ENCODE measurements at regions not wholly inside any gene's neighbourhood (a gene's known extent, or its start where the extent isn't known, plus 50 kb on each side); places are given as distances from the start of the nearest gene placed in this dataset.

DNA sequence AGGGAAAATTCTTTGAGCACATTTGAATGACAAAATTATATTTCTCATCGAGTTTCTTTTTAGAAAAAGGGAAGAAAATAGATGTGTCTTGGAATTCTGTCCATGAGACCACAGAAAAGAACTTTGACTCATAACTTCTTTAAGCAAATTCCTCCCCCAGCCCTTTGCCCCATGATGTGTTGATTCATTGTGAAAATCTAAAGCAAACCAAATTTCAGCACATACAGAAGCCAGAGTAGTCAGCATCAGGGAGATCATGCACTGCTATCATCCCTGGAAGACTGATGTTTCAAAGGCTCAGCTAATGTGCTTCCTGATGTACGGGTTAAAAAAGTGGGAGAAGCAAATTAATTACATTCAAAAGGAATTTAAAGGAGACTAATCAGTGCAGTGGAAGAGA, 159.7 kb downstream of the FAT3 start:
- no peak for DNase-seq (ENCODE audit: low read depth)

DNA sequence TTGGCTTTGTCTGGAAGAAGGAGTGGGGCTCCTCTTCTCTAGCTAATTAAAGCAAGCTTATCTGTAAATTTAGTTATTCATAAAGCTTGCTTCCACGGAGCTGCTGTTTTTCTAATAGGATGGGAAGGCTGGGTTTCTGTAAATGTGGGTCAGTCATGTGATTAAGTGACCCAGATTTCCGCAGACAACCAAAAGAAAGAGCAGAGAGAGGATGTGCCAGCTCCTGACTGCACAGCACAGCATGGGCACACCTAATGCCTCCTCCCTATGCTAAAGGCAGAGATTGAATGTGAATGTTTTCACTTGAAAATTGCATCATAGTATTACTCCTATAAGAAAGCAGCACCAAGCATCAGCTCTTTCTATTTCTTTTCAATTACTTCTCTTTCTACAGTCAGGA, 160.2 kb downstream of the FAT3 start:
- no peak for DNase-seq (ENCODE audit: low read depth)

DNA sequence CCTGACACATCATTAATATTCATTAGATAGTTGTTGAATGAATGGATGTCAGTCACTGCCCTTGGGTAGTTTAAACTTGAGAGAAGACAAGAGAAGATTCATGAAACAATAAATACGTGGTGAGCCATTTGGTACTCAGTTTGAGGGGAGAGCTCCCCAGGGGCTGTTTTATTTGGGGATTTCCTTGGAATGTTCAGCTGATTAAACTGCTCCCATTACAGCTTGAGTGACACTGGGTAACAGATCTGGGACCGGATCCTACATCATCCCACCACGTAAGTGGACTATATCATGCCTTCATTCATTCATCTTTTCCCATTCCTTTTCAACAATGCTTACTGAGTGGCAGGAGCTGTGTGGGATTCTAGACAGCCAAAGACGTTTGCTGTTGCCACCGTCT, 162.0 kb downstream of the FAT3 start:
- no peak for DNase-seq (ENCODE audit: low read depth)

DNA sequence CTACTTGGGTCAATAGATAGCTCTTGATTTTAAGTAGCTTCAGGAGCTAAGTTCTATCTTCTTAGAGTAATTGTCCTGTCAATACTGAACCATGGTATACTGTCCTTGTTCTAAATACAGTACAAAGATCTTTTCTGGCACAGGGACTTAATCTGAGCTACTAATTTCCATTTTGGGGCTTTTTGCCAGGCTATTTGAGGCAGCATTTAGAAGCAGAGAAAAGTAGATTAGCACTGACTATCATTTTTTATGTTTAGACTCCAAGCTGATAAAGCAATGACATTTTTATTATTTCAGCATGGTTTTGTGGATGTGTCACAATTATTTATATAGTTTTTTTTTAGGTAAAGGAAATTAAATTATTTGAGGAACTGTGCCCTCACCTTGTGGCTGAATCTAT, 163.2 kb downstream of the FAT3 start:
- DNase-seq (ENCODE audit: low read depth), result no peak

DNA sequence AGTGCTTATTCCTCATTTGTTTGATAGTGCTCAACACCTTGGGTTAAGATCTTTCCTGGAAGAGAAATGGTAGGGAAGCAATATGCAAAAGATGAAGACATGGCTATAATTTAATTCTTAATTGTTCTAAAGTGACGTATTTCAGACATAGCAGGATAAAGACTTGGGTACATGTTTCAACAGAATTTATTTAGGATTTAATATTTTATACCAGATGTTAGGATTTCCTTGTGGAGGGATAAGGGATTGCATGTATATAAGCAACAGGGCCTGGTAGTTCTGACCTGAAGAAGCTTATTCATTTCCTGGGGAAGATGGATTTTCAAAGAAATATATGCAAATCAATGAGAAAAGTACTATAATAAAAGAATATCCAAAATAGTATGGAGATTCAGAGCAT, 163.8 kb downstream of the FAT3 start:
- no peak for DNase-seq (ENCODE audit: low read depth)

DNA sequence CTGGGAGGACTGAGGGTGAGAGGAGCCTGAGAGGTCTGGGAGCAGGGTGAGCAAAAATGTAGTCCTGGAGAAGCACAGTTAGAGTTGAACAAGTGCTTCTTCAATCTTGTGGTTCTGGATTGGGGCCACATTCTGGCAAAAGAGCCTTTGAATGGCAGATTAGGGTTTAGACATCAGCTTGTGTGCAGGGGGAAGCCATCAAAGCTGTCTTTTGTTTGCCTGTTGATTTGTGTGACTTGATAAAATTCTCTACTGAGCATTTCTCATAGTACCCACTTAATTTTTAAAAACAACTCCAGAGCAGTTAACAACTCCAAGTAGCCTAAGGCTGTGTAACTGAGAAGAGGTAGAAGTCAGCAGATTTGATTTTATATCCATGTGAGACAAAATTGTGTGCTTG, 166.2 kb downstream of the FAT3 start:
- DNase-seq (ENCODE audit: low read depth), result no peak

DNA sequence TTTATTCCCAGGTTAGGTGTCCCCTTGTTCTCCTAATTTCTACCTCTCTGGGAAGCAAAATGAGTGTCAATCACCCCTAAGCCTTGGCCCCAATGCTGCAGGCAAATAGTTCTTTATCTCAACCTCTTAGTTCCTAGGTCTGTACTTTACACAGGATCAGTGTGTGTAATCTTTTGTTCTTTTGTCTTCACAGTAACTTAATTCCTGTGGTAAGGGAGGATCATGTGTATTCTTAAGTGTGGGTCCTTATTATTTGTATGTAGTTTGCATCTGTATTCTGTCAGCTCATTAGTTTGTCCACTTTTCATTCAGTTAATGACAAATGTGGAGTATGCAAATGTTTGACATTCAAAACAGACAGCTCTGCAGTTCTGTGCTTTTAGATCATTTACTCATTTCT, 166.7 kb downstream of the FAT3 start:
- DNase-seq (ENCODE audit: low read depth), result no peak

DNA sequence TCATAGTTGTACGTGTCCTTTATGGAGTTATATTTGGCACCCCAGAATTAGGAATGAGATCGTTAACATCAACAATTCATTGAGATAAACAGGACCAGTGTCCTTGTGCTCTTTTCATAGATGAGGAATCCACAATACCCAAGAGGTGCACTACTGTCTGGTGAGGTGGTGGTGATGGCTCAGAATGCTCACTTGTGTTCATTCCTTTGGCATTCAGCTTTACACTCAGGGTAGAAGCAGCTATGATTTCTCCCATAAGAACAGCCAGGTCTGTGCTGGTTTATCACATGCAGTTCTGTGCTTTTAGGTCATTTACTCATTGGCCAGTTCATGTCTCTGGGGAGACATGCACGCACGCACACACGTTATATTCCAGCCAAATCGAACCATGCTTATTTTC, 167.2 kb downstream of the FAT3 start:
- DNase-seq (ENCODE audit: low read depth), result no peak

DNA sequence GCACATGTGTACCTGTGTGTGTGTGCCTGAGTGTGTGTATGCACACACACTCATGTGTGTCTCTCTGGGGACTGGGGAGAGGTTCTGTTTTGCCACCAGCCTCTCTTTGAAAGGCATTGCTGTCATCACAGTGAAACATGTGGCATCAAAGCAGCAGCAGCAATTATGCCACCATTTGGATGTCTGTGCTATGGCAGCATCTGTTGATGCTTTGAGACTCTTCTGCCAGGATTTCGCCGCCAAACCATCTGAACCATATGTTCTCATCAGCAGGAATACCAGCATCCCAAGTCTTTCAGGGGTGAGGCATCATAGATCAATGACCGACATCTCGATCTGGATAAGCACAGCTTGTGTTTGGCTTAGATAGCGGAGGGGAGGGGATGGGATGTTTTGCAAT, 168.6 kb downstream of the FAT3 start:
- no peak for DNase-seq (ENCODE audit: low read depth)

DNA sequence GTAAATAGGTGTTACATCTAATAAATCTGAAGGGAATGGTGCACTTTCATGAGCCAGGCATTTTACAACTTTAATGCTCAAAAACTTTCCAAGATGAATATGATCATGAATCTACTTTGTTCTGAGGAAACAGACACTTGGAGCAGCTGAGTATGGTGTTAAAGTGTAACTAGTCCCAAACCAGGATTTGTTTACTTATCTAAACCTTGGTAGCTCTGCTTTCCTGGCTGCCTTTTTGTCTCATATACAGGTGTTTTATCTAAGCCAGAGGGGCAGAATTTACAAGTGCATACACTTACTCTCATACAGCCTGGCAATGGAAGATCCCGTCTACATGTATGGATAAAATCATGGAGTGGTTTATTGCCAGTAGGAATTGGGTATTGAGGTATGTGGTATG, 171.5 kb downstream of the FAT3 start:
- DNase-seq (ENCODE audit: low read depth), result no peak

DNA sequence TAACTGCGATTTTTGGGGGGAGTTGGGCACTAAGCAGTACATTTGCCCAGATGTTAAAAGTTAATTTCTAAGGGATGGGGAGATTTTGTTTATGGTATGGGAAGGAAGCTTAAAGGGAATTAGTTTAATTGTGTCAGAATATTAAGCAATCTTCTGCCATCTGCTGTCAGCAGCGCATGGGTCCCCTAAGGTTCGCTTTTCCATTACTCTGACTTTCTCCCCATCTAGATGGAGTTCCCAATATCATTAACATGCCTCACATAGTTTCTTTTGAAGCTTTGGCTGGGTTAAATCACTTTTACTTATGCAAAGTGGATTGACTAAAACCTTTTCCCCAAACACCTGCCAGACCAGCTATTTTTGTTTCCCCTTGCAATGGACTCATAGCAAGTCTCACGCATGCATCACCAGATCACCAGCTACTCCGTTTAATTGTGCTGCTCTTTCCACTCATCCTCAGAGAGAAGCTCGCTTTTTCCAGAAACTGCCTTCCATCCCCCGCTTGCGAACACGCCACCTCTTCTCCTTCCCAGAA, 172.7 kb downstream of the FAT3 start:
- no peak for DNase-seq (ENCODE audit: low read depth)

DNA sequence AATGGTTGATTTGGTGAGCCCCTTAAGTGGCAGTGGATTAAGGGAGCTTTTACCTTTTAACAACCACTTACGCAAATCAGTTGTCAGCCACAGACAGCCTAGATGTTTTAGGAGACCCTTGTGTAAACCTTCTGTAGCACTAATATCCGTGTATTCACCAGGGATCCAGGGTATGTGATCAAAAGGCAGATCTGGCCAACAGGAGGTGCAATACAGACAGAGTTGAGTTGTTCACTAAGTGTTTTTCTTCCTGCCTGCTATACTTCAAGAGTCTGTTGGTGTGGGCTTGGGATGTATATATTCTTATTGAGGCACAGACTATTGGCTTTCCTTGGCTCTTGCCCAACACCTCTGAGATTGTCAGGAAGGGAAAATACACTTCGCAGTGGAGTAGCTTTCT, 175.1 kb downstream of the FAT3 start:
- no peak for DNase-seq (ENCODE audit: low read depth)

DNA sequence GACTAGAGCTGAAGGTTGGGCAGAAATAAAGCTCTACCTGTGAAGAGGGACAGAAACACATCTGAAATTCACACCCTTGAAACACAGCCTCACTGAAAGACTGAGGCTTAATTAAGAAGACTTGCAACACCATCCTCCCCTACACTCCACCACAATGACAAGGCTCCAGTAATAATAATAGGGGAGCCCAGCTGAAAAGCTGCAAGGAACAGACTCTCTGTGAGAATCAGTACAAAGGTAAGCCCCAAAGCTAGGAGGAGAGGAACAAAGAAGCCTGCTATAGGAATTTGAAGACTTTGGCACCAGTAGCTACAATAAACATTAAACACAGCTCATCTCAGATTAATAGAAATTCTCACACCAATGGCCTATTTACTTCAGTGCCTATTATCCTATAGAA, 176.9 kb downstream of the FAT3 start:
- no peak for DNase-seq (ENCODE audit: low read depth)

DNA sequence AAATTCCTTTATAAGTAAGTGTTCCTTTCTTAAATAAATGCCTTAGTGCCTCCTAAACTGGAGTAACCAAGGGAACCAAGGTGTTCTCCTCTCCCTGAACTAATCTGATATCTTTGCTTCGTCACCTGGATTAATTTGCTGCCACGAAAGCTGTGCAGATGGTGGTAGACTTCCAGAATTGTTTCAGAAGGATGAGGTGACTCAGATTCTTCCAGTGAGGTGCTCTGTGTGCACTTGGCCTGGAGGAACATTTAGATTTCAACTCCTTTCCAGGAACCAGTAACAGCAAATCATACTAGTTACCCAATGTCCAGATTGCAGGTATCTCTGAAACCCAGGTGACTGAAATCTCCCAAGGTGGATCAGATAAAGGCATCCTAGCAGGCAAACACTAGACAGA, 181.9 kb downstream of the FAT3 start:
- no peak for DNase-seq (ENCODE audit: low read depth)

DNA sequence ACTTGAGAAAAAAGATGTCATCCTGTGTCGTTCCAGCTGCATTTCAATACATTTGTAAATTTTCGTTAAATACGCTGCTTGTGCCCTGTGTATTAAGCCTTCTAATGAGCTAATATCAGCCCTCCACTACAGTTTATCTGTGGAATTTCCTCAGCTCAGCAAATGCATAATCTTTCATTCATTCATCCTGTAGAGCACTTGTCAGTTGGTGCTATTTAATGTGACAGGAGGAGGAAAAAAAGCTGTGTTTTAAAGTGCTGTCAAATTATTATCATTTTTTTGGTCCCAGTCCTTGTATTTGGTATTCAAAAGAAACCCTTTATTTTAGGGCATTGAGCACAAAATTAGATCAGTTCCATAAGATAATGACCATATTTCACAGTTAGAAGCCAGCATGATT, 184.7 kb downstream of the FAT3 start:
- DNase-seq (ENCODE audit: low read depth), result no peak

DNA sequence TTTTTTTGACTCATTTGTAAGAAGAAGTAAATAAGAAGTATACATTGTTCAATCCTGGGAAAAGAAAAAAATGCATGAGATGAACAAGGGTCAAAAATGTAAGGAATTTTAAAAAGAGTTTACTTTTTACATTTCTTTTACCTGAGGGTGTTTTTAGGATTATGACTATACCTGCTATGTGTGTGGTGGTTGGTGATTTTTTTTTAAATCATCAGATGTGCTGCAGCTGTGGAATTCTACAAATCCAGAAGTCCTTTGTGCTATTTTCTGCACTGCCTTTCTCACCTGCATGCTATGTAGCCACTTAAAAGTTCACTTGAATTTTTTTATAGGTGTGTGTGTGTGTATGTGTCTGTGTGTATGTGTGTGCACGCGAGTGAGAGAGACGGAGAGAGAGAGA, 185.3 kb downstream of the FAT3 start:
- no peak for DNase-seq (ENCODE audit: low read depth)

DNA sequence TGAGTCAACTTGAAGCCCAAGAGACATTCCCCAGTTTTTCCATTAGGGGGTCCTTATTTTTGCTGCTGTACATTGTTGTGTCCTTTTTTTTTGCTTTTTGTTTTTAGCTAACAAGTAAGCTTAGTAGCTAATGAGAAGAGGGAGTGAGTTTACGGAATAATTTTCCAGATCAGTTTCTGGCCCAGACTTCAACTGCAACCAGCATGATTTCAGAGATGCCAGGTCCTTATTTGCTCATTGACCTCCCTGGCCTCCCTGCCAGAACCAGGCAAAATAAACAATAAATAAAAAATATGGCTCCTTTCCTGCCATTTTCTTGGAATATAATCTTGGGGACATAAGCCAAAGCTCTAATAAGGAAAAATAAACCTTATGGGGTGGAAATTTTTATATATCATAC, 185.9 kb downstream of the FAT3 start:
- no peak for DNase-seq (ENCODE audit: low read depth)

DNA sequence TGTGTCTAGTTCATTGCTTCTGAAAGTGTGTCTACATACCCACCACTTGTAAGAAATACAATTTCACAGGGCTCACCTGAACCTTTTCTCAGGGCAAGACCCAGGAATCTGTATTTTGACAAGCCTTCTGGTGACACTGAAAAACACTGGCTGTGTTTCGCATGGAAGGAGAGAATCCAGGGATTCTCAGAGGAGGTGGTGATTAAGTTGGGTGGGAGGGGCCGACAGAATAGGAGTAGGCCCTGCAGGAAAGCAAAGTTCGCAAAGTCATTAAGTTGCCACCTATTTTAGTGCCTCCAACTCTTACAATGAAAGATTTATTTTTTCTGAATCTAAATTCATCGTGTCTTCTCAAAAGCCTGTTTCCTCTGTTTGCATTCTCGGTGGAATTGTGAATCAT, 186.8 kb downstream of the FAT3 start:
- DNase-seq (ENCODE audit: low read depth), result no peak

DNA sequence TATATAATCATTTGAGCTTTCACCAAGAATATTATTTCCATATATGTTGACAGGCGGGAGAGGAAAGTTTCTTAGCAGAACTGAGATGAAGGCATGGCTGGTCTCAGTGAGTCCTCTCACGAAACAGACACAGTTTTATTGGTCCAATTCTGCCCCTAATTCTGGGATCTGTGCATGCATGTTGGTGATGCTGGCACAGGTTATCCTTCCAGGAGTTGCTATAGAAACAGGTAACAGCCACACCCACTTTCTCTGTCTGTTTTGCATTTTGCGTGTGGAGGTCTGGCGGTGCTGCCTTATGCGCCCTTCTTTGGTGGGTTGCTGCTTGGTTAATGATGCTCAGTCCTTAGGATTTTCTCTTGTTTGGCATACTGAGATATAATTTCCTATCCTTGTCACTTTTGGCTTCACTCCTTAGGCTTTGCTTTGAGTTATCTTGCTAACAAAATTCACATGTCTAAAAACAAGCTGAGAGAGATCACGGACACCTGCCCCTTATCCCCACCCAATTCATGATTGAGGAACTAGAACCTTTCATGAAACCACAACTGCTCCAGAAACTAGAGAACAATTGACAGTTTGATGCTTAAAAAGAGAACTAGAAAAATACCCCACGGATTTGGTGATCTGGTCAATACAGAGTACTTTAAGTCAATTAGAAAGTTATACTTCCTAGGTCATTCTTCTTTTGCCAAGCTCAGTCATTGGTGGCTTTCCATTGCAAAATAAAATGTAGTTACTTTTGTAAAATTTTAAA, 189.3 kb downstream of the FAT3 start:
- DNase-seq (ENCODE audit: low read depth), result no peak

DNA sequence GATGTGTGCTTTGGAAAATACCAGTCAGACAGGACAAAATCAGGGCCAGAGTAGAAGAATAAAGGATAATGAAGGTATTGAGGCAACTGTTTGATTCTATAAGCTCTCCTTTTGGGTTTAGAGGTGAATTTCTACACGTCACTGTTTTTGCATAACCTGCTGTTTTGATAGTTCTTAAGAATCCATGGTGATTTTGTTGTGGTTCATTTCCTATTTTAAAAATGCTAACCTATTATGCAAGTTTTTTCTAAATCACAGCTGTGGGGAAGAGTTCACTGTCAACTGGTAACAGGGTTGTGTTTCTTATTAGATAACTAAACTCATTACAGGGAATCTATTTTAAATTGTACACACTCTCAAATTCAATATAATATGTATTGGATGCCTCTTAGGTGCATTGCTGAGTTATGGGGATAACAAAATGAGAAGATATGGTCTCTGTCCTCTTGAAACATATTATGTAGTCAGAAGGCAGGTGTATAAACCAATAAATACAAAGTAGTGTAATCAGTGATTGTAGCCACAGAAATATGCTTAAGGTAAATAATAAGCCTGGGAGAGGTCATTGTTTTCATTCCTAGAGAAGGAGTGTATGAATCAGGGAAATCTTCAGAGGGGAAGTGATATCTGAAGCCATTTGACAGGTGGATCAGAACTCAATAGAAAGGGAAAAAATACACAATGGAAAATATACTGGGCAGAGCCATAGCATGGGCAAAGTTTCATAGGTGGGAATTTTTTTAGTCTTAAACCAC, 192.5 kb downstream of the FAT3 start:
- no peak for DNase-seq (ENCODE audit: low read depth)

DNA sequence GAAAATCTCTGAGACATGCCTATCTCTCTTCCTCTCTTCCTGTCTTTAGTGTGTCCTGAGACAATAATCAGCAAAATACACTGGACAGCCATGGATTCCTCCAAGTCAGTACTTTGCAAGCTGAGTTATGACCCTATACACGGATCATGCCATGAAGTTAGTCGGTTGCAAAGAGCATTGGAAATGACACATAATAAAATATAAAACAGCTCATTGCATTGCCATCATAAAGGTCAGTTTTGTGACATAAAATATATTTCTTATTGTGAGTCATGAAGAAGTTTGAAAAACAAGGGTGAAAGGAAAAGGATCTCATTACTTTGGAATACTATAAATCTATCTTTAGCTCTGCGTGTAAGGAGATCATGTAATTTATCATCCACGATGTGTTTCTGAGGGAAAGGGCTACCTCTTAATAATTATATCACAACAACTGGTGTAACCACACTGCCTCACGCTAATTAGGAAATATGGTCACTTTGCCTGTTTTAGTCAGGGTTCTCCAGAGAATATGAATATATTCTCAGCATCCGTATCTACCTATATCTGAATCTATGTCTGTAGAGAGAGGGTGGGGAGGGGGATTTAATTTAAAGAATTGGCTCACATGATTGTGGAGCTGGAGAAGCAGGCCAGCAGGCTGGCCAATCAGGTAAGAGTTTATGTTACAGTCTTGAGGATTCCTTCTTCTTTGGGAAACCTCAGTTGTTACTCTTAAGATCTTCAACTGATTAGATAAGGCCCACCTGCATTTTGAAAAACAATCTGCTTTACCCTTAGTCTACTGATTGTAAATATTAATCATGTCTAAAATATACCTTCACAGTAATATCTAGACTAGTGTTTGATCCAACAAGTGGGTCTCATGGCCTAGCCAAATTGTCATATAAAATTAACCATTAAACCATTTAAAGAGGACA, 198.8 kb downstream of the FAT3 start:
- DNase-seq (ENCODE audit: low read depth), result no peak

DNA sequence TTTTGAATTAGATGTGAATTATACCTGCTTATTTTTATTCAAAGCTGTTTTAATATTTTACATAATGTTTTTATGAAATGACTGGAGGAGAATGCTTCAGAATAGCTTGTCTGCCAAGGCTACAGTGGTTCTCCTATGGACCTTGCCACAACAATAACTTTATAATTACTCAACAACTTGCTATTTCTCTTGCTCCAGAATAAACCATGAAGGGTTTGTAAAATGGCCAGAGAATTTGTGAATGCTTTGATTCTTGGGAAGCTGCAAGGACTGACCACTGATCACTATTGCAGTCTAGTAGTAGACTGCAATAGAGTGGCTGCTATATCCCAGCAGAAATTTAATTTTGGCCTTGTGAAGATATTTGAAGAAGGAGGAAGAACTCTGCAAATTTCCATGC, 199.7 kb downstream of the FAT3 start:
- DNase-seq (ENCODE audit: low read depth), result peak; percentile 12

DNA sequence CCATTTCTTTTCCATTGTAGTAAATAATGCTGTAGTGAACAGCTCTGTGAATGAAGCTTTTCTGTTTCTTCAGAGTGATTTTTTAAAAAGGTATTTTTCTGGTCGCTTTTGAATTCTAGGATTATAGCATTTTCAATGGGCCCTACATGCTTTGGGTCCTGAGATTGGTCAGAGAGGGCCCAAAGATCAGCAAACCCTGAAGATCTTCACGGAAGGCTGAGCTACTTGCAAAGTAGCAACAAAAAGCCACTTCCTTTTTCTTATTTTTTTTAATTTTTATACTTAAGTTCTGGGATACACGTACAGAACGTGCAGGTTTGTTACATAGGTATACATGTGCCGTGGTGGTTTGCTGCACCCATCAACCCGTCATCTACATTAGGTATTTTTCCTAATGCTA, 200.5 kb downstream of the FAT3 start:
- DNase-seq (ENCODE audit: low read depth), result no peak
